Spleen (tissue), 11 donors: ENCODE measurements at regions not wholly inside any gene's neighbourhood (a gene's known extent, or its start where the extent isn't known, plus 50 kb on each side); places are given as distances from the start of the nearest gene placed in this dataset.

Experiments used
- DNase-seq: peaks from one replicate; pipeline ENCODE4 v3.0.0-alpha.2; 2020
- H3K27ac ChIP-seq, 8 donors: fragments of 200-600 bp; sonication (generic) in 7 of 8; 1 replicate in 4 of 8; 2 replicates in 4 of 8; pipeline versions ENCODE4 v1.5.0 to v1.8.0; 2016 to 2021; ENCODE audit warnings: inconsistent platforms in 4 of 8, mild to moderate bottlenecking in 4 of 8, moderate library complexity in 1 of 8
- H3K27me3 ChIP-seq, 7 donors: fragments of 200-600 bp; sonication (generic) in 6 of 7; replicated peaks in 1 of 7; 1 replicate in 4 of 7; 2 replicates in 3 of 7; pipeline versions ENCODE4 v1.5.0 to v1.8.0; 2016 to 2021; ENCODE audit warnings: inconsistent platforms in 3 of 7, mild to moderate bottlenecking in 1 of 7
- H3K36me3 ChIP-seq, 6 donors: fragments of 200-600 bp; sonication (generic) in 5 of 6; 1 replicate in 4 of 6; 2 replicates in 2 of 6; pipeline versions ENCODE4 v1.5.0 to v1.8.0; 2016 to 2021; ENCODE audit warnings: inconsistent platforms in 2 of 6
- H3K4me1 ChIP-seq, 6 donors: fragments of 200-600 bp; sonication (generic) in 5 of 6; 1 replicate in 3 of 6; 2 replicates in 3 of 6; pipeline versions ENCODE4 v1.5.0 to v1.8.0; 2016 to 2021; ENCODE audit warnings: inconsistent platforms in 3 of 6
- H3K4me3 ChIP-seq, 8 donors: fragments of 200-600 bp; sonication (generic) in 7 of 8; 1 replicate in 4 of 8; 2 replicates in 4 of 8; pipeline versions ENCODE4 v1.5.0 to v1.8.0; 2016 to 2021; ENCODE audit warnings: inconsistent platforms in 4 of 8, mild to moderate bottlenecking in 4 of 8, moderate library complexity in 2 of 8
- H3K9me3 ChIP-seq, 8 donors: fragments of 200-600 bp; sonication (generic) in 7 of 8; 1 replicate in 4 of 8; 2 replicates in 4 of 8; pipeline versions ENCODE4 v1.5.0 to v1.8.0; 2016 to 2021; ENCODE audit warnings: inconsistent platforms in 4 of 8
- CTCF ChIP-seq, 11 experiments: fragments of 200-600 bp in 7 of 11; fragments of 450-650 bp in 4 of 11; sonication (generic) in 4 of 11; IDR thresholded peaks in 8 of 11; conservative IDR thresholded peaks in 3 of 11; 1 replicate in 7 of 11; 2 replicates in 4 of 11; pipeline versions ENCODE4 v1.4.0 to v1.8.0; 2016 to 2021; ENCODE audit warnings: antibody characterized with exemption in 11 of 11, inconsistent platforms in 4 of 11, mild to moderate bottlenecking in 1 of 11
- POLR2A ChIP-seq, 3 donors: fragments of 450-650 bp; IDR thresholded peaks; one replicate each; pipeline ENCODE4 v1.5.1; 2017; ENCODE audit warnings: antibody characterized with exemption in 3 of 3, mild to moderate bottlenecking in 1 of 3
- POLR2AphosphoS5 ChIP-seq, 3 donors: sonication (generic); formaldehyde crosslinking; IDR thresholded peaks; one replicate each; pipeline ENCODE4 v1.5.1; 2017; ENCODE audit warnings: antibody characterized with exemption in 3 of 3
- WGBS, 5 donors: extraction: QIAGEN DNeasy Blood & Tissue Kit in 3 of 5; methylation state at CpG; one replicate each; pipeline versions ENCODE4 v1.1.5 to v1.1.7; 2013 to 2018; 5-methylcytosine and 5-hydroxymethylcytosine counted together
- intact Hi-C: fragments of 100-400 bp; cut with DNase I; formaldehyde crosslinking; loops from one replicate; pipeline ENCODE4 v1.15.0; 2023; ENCODE audit warnings: low total_unique reads
- donor health status: healthy with polysubstance abuse.
- donor health status: DM: no; HTN: no; CAD: no; lungs with moderate emphysema.
- donor health status: DM: no; HTN: no; CAD: no.
- donor health status: Bipolar disorder and iron deficiency.
- donor health status: healthy.
- donor health status: DM: no; HTN: no; CAD: no.
- donor health status: DM: yes; HTN: yes; CAD: no.

DNA sequence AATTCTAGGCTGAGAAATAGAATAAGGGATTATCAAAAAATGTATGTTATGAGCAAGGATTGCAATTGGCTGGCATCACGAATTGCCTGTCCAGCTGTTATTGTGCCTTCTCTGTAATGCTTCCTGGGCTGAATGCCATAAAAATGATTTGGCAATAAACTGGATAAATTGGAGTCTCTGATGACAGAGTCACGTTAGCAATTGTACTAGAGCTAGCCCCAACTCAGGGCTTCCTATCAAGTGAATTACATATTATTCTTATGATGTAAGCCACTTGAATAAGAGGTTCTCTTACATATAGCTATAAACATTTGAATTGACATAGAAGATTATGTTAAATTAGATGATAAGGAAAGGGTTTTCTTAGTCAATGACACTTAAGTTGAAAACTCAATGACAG lies 607.5 kb upstream of the REG3G start:
- Histone ChIP-seq H3K27me3 (no peaks in the 10 kb centered on the region), H3K36me3 (no peaks in the 10 kb centered on the region), H3K4me1 (no peaks in the 10 kb centered on the region), H3K4me3 (no peak overlapping the region), H3K27ac (no peak overlapping the region), H3K9me3 (peaks cover 0 to 13% (median 2%) of the 10 kb centered on the region in 8 donors)
- TF ChIP-seq POLR2AphosphoS5 (IDR thresholded peaks at IDR 0.05) = no peak
- TF ChIP-seq POLR2A (IDR thresholded peaks at IDR 0.05) = no peak
- TF ChIP-seq CTCF (IDR thresholded peaks at IDR 0.05 in 8 of 11, conservative IDR thresholded peaks at IDR 0.05 in 3 of 11) = no peak
- DNase-seq = no peak
- intact Hi-C loops = no loop called here
- 45 to 50% (median 47%) methylated on average over 2 of the region's 2 CpGs for WGBS, 5 donors

- no peak for DNase-seq
- peaks cover 0 to 7% (median 0%) of the 10 kb centered on the region in 8 donors for H3K9me3 ChIP-seq
- no peaks in the 10 kb centered on the region for H3K4me1 ChIP-seq
- 85 to 97% (median 89%) methylated on average over 1 of the region's 1 CpG for WGBS, 5 donors
- intact Hi-C loops = no loop called here
- H3K27me3 ChIP-seq = no peaks in the 10 kb centered on the region
- H3K27ac ChIP-seq = no peak overlapping the region
- H3K36me3 ChIP-seq = no peaks in the 10 kb centered on the region
- no peak overlapping the region for H3K4me3 ChIP-seq
- TF ChIP-seq POLR2AphosphoS5 (IDR thresholded peaks at IDR 0.05) = no peak
- no peak for TF ChIP-seq CTCF (IDR thresholded peaks at IDR 0.05 in 8 of 11, conservative IDR thresholded peaks at IDR 0.05 in 3 of 11)
- TF ChIP-seq POLR2A (IDR thresholded peaks at IDR 0.05) = no peak
These were observed 605.4 kb upstream of the REG3G start for GRCh38 chr2:78420132-78420531.

DNA sequence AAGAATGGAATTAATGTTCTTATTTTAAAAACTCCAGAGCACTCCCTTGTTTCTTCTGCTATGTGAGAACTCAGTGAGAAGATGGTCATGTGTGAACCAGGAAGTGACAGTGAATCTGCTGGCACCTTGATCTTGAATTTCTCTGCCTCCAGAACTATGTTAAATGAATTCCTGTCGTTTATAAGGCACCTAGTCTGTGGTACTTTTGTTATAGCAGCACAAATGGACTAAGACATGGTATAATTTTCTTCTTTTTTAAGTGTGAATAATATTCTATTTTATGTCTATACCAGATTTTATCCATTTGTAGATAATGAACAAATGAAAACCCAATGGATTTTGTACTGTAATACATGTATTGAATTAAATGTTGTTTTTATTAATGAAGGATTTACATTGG lies 601.9 kb upstream of the REG3G start:
- WGBS, 5 donors = 50 to 63% (median 56%) methylated on average over 1 of the region's 1 CpG
- Histone ChIP-seq H3K9me3 (peaks cover 0 to 5% (median 0%) of the 10 kb centered on the region in 8 donors), H3K4me3 (no peak overlapping the region), H3K36me3 (no peaks in the 10 kb centered on the region), H3K27me3 (no peaks in the 10 kb centered on the region), H3K27ac (no peak overlapping the region), H3K4me1 (no peaks in the 10 kb centered on the region)
- intact Hi-C loops = no loop called here
- no peak for TF ChIP-seq POLR2A (IDR thresholded peaks at IDR 0.05)
- no peak for TF ChIP-seq CTCF (IDR thresholded peaks at IDR 0.05 in 8 of 11, conservative IDR thresholded peaks at IDR 0.05 in 3 of 11)
- TF ChIP-seq POLR2AphosphoS5 (IDR thresholded peaks at IDR 0.05) = no peak
- no peak for DNase-seq

DNA sequence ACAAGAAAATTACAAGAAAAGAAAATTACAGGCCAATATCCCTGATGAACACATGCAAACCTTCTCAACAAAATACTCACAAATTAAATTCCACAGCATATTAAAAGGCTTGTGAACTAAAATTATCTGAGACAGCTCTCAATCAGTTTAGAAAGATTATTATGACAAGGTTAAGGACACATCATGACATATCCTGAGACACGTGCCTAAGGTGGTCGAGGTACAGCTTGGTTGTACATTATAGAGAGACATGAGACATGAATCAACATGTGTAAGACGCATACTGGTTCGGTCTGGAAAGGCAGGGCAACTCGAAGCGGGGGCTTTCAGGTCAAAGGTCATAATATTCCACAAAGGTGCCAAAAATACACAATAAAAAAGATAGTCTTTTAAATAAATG lies 598.3 kb upstream of the REG3G start:
- intact Hi-C loops = no loop called here
- Histone ChIP-seq H3K27me3 (no peaks in the 10 kb centered on the region), H3K4me3 (no peak overlapping the region), H3K4me1 (no peaks in the 10 kb centered on the region), H3K27ac (no peak overlapping the region), H3K9me3 (no peaks in the 10 kb centered on the region), H3K36me3 (no peaks in the 10 kb centered on the region)
- no peak for DNase-seq
- TF ChIP-seq POLR2A (IDR thresholded peaks at IDR 0.05) (no peak), POLR2AphosphoS5 (IDR thresholded peaks at IDR 0.05) (no peak), CTCF (IDR thresholded peaks at IDR 0.05 in 8 of 11, conservative IDR thresholded peaks at IDR 0.05 in 3 of 11) (no peak)
- WGBS, 5 donors = 81 to 89% (median 85%) methylated on average over 6 of the region's 6 CpGs
